AG09309 (cell line): ENCODE measurements at regions not wholly inside any gene's neighbourhood (a gene's known extent, or its start where the extent isn't known, plus 50 kb on each side); places are given as distances from the start of the nearest gene placed in this dataset.

Source experiments
- DNase-seq: peaks from one replicate; pipeline ENCODE4 v3.0.0-alpha.2; 2010; ENCODE audit warnings: low read depth
- H3K4me3 ChIP-seq: 2 replicates; pipeline ENCODE4 v1.5.1; 2011; ENCODE audit warnings: mild to moderate bottlenecking, low read depth, low read length, moderate library complexity; ENCODE audit not compliant: control insufficient read depth
- CTCF ChIP-seq: IDR thresholded peaks from 2 replicates; pipeline ENCODE4 v1.5.1; 2011; ENCODE audit warnings: mild to moderate bottlenecking, low read depth, low read length, inconsistent platforms; ENCODE audit not compliant: insufficient read depth, control insufficient read depth; ENCODE audit errors: missing control alignments

- TF ChIP-seq CTCF: no peak
- DNase-seq: no peak
- H3K4me3 ChIP-seq: no peak overlapping the region
Observed at GRCh38 chr5:158226496-158226895, 367.6 kb upstream of the CLINT1 start.

GRCh38 chr5:158224253-158224652 lies 365.3 kb upstream of the CLINT1 start:
- no peak for TF ChIP-seq CTCF
- DNase-seq: no peak
- no peak overlapping the region for H3K4me3 ChIP-seq

GRCh38 chr5:158223054-158223600 lies 364.2 kb upstream of the CLINT1 start:
- no peak for TF ChIP-seq CTCF
- no peak overlapping the region for H3K4me3 ChIP-seq
- no peak for DNase-seq

GRCh38 chr5:158212917-158213316 lies 354.0 kb upstream of the CLINT1 start:
- H3K4me3 ChIP-seq: no peak overlapping the region
- no peak for DNase-seq
- TF ChIP-seq CTCF: no peak

GRCh38 chr5:158212237-158212636 lies 353.3 kb upstream of the CLINT1 start:
- no peak for TF ChIP-seq CTCF
- H3K4me3 ChIP-seq: no peak overlapping the region
- no peak for DNase-seq

GRCh38 chr5:158209219-158209908 lies 350.4 kb upstream of the CLINT1 start:
- DNase-seq: no peak
- no peak overlapping the region for H3K4me3 ChIP-seq
- no peak for TF ChIP-seq CTCF

GRCh38 chr5:158207733-158208132 lies 348.8 kb upstream of the CLINT1 start:
- TF ChIP-seq CTCF: no peak
- H3K4me3 ChIP-seq: no peak overlapping the region
- no peak for DNase-seq
